HL-60 (cell line): ENCODE measurements at regions not wholly inside any gene's neighbourhood (a gene's known extent, or its start where the extent isn't known, plus 50 kb on each side); places are given as distances from the start of the nearest gene placed in this dataset.

Experiments
- DNase-seq, 2 experiments: peaks; one replicate each; pipeline ENCODE4 v3.0.0-alpha.2; 2010 to 2020; ENCODE audit warnings: low read depth in 1 of 2, low spot score in 1 of 2
- H3K27ac ChIP-seq: fragments of 250-450 bp; sonication (Bioruptor Pico); replicated peaks from 2 replicates; pipeline ENCODE4 v1.5.1; 2020; ENCODE audit warnings: mild to moderate bottlenecking, moderate library complexity
- H3K27me3 ChIP-seq: fragments of 250-450 bp; sonication (Bioruptor Pico); 2 replicates; pipeline ENCODE4 v1.5.1; 2021; ENCODE audit warnings: mild to moderate bottlenecking, moderate library complexity; ENCODE audit not compliant: insufficient read depth, poor library complexity, severe bottlenecking
- H3K4me3 ChIP-seq: replicated peaks from 2 replicates; pipeline ENCODE4 v1.5.1; 2011; ENCODE audit warnings: mild to moderate bottlenecking, control low read depth, low read length; ENCODE audit not compliant: insufficient read depth
- CTCF ChIP-seq: IDR thresholded peaks from one replicate; pipeline ENCODE4 v1.5.1; 2011; ENCODE audit warnings: low read length, control low read depth, inconsistent platforms; ENCODE audit not compliant: insufficient read depth
- GABPA ChIP-seq: IDR thresholded peaks from 2 replicates; pipeline ENCODE4 v1.6.1; 2012; ENCODE audit warnings: low read depth
- POLR2AphosphoS5 ChIP-seq: IDR thresholded peaks from 2 replicates; pipeline ENCODE4 v1.6.1; 2012; ENCODE audit warnings: low read depth
- REST ChIP-seq: IDR thresholded peaks from 2 replicates; pipeline ENCODE4 v1.6.1; 2012; ENCODE audit warnings: low read depth; ENCODE audit not compliant: insufficient replicate concordance
- SPI1 ChIP-seq: IDR thresholded peaks from 2 replicates; pipeline ENCODE4 v1.6.1; 2012; ENCODE audit warnings: low read depth, mild to moderate bottlenecking, borderline replicate concordance

- no peaks in the 10 kb centered on the region for H3K27me3 ChIP-seq
- no peak for TF ChIP-seq CTCF
- TF ChIP-seq REST, result no peak
- TF ChIP-seq POLR2AphosphoS5, result no peak
- TF ChIP-seq GABPA, result no peak
- TF ChIP-seq SPI1, result no peak
Measured at GRCh38 chr13:65841156-65841555, 1389.0 kb downstream of the PCDH9 start.

GRCh38 chr13:65836066-65836465 is 1394.1 kb downstream of the PCDH9 start:
- no peak for DNase-seq

More at GRCh38 chr13:65841156-65841555, 1389.0 kb downstream of the PCDH9 start:
- Histone ChIP-seq H3K27ac (no peak overlapping the region), H3K4me3 (no peak overlapping the region)
- DNase-seq, result no peak

GRCh38 chr13:65834897-65835296 is 1395.2 kb downstream of the PCDH9 start:
- no peak for DNase-seq
- H3K4me3 ChIP-seq, result no peak overlapping the region
- H3K27ac ChIP-seq, result no peak overlapping the region
- TF ChIP-seq GABPA (no peak), CTCF (no peak), POLR2AphosphoS5 (no peak), REST (no peak), SPI1 (no peak)
- H3K27me3 ChIP-seq, result no peaks in the 10 kb centered on the region

More at GRCh38 chr13:65836066-65836465, 1394.1 kb downstream of the PCDH9 start:
- no peak overlapping the region for H3K4me3 ChIP-seq
- no peak overlapping the region for H3K27ac ChIP-seq
- no peaks in the 10 kb centered on the region for H3K27me3 ChIP-seq
- TF ChIP-seq POLR2AphosphoS5, result no peak
- TF ChIP-seq GABPA, result no peak
- TF ChIP-seq SPI1, result no peak
- TF ChIP-seq CTCF, result no peak
- TF ChIP-seq REST, result no peak
